Endothelial cell of umbilical vein (primary cell): ENCODE measurements at regions not wholly inside any gene's neighbourhood (a gene's known extent, or its start where the extent isn't known, plus 50 kb on each side); places are given as distances from the start of the nearest gene placed in this dataset.
"Not testable (repeated sequence)": the region's sequence is repeated elsewhere in the genome, so short reads cannot be mapped to it uniquely, and the experiment has no call there.

Experiments
- EZH2 ChIP-seq: IDR thresholded peaks from 2 replicates; pipeline ENCODE4 v1.6.1; 2012; ENCODE audit warnings: borderline replicate concordance, low read depth, mild to moderate bottlenecking, moderate library complexity, low read length, inconsistent platforms; ENCODE audit not compliant: severe bottlenecking
- FOS ChIP-seq: IDR thresholded peaks from 2 replicates; pipeline ENCODE4 v1.6.1; 2011; ENCODE audit warnings: mild to moderate bottlenecking, low read length, moderate library complexity, borderline replicate concordance; ENCODE audit not compliant: insufficient read depth
- JUN ChIP-seq: IDR thresholded peaks from 2 replicates; pipeline ENCODE4 v1.6.1; 2011; ENCODE audit warnings: borderline replicate concordance, low read depth; ENCODE audit not compliant: insufficient read length, insufficient read depth
- MYC ChIP-seq: IDR thresholded peaks from one replicate; pipeline ENCODE4 v1.6.1; 2011; ENCODE audit warnings: mild to moderate bottlenecking, low read depth, low read length
- POLR2A ChIP-seq: IDR thresholded peaks from 2 replicates; pipeline ENCODE4 v1.6.1; 2012; ENCODE audit warnings: low read depth, mild to moderate bottlenecking, control low read depth, low read length
- POLR2AphosphoS5 ChIP-seq: IDR thresholded peaks from 2 replicates; pipeline ENCODE4 v1.6.1; 2012; ENCODE audit warnings: low read depth, mild to moderate bottlenecking, control low read depth, low read length, moderate library complexity; ENCODE audit not compliant: insufficient read depth
- TF ChIP-seq, protein P1 (sequence below), 2 donors: IDR thresholded peaks; 1 replicate in 1 of 2; 2 replicates in 1 of 2; pipeline ENCODE4 v1.5.1; 2011; ENCODE audit warnings: low read length in 2 of 2, mild to moderate bottlenecking in 2 of 2, moderate library complexity in 2 of 2, control low read depth in 1 of 2, inconsistent platforms in 1 of 2, low read depth in 1 of 2; ENCODE audit not compliant: insufficient read depth in 1 of 2; ENCODE audit errors: extremely low read depth in 1 of 2
- TF ChIP-seq, protein P2 (sequence below): IDR thresholded peaks from 2 replicates; pipeline ENCODE4 v1.6.1; 2011; ENCODE audit not compliant: insufficient read depth, insufficient read length

DNA sequence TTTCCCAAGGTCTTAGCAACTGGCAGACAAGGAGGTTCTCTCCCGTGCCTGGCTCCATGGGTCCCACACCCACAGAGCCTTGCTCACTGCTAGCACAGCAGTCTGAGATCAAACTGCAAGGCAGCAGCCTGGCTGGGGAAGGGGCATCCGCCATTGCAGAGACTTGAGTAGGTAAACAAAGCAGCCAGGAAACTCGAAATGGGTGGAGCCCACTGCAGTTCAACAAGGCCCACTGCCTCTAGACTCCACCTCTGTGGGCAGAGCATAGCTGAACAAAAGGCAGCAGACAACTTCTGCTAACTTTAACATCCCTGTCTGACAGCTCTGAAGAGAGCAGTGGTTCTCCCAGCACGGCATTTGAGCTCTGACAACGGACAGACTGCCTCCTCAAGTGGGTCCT, 98.1 kb upstream of the SLC1A3 start:
- TF ChIP-seq, protein P1, sequence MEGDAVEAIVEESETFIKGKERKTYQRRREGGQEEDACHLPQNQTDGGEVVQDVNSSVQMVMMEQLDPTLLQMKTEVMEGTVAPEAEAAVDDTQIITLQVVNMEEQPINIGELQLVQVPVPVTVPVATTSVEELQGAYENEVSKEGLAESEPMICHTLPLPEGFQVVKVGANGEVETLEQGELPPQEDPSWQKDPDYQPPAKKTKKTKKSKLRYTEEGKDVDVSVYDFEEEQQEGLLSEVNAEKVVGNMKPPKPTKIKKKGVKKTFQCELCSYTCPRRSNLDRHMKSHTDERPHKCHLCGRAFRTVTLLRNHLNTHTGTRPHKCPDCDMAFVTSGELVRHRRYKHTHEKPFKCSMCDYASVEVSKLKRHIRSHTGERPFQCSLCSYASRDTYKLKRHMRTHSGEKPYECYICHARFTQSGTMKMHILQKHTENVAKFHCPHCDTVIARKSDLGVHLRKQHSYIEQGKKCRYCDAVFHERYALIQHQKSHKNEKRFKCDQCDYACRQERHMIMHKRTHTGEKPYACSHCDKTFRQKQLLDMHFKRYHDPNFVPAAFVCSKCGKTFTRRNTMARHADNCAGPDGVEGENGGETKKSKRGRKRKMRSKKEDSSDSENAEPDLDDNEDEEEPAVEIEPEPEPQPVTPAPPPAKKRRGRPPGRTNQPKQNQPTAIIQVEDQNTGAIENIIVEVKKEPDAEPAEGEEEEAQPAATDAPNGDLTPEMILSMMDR (IDR thresholded peaks at IDR 0.05; ENCODE audit: extremely low read depth in 1 of 2, insufficient read depth in 1 of 2, low read depth in 1 of 2, low read length in 2 of 2) = not testable (repeated sequence)
- TF ChIP-seq, protein P2, sequence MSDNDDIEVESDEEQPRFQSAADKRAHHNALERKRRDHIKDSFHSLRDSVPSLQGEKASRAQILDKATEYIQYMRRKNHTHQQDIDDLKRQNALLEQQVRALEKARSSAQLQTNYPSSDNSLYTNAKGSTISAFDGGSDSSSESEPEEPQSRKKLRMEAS = not testable (repeated sequence)
- TF ChIP-seq POLR2A, EZH2, MYC, POLR2AphosphoS5, JUN, FOS: not testable (repeated sequence)
